ENCODE measurements at regions not wholly inside any gene's neighbourhood (a gene's known extent, or its start where the extent isn't known, plus 50 kb on each side); places are given as distances from the start of the nearest gene placed in this dataset.
"Not testable (repeated sequence)": the region's sequence is repeated elsewhere in the genome, so short reads cannot be mapped to it uniquely, and the experiment has no call there.

- no peak for DNase-seq
These were observed 762.1 kb upstream of the MIR17HG start for GRCh38 chr13:90585392-90585791.

- DNase-seq = no peak
These were observed 756.1 kb upstream of the MIR17HG start for GRCh38 chr13:90591260-90591926.

- no peak for DNase-seq
These were observed 755.6 kb upstream of the MIR17HG start for GRCh38 chr13:90591927-90592268.

- DNase-seq = no peak
These were observed 754.5 kb upstream of the MIR17HG start for GRCh38 chr13:90592943-90593342.

- DNase-seq = no peak
These were observed 752.8 kb upstream of the MIR17HG start for GRCh38 chr13:90594681-90595080.

GRCh38 chr13:90605664-90606063 lies 741.8 kb upstream of the MIR17HG start:
- DNase-seq = no peak

GRCh38 chr13:90606921-90607320 lies 740.6 kb upstream of the MIR17HG start:
- not testable (repeated sequence) for DNase-seq

- DNase-seq = no peak
These were observed 735.1 kb upstream of the MIR17HG start for GRCh38 chr13:90612391-90612790.

GRCh38 chr13:90613076-90613795 lies 734.3 kb upstream of the MIR17HG start:
- no peak for DNase-seq

GRCh38 chr13:90615236-90615635 lies 732.3 kb upstream of the MIR17HG start:
- DNase-seq = no peak

GRCh38 chr13:90615767-90616166 lies 731.7 kb upstream of the MIR17HG start:
- no peak for DNase-seq

- DNase-seq = no peak
These were observed 729.4 kb upstream of the MIR17HG start for GRCh38 chr13:90618133-90618532.

GRCh38 chr13:90622541-90622940 lies 724.9 kb upstream of the MIR17HG start:
- no peak for DNase-seq

GRCh38 chr13:90623318-90624011 lies 724.0 kb upstream of the MIR17HG start:
- DNase-seq = no peak

GRCh38 chr13:90627813-90628212 lies 719.7 kb upstream of the MIR17HG start:
- DNase-seq = no peak

- no peak for DNase-seq
These were observed 719.0 kb upstream of the MIR17HG start for GRCh38 chr13:90628471-90628870.

- DNase-seq = no peak
These were observed 716.8 kb upstream of the MIR17HG start for GRCh38 chr13:90630716-90631115.

- no peak for DNase-seq
These were observed 715.3 kb upstream of the MIR17HG start for GRCh38 chr13:90632184-90632583.

GRCh38 chr13:90633849-90634248 lies 713.6 kb upstream of the MIR17HG start:
- DNase-seq = no peak

GRCh38 chr13:90640976-90641375 lies 706.5 kb upstream of the MIR17HG start:
- DNase-seq = no peak

- DNase-seq = no peak
These were observed 705.6 kb upstream of the MIR17HG start for GRCh38 chr13:90641884-90642283.

GRCh38 chr13:90645582-90645981 lies 701.9 kb upstream of the MIR17HG start:
- no peak for DNase-seq

GRCh38 chr13:90648497-90648896 lies 699.0 kb upstream of the MIR17HG start:
- no peak for DNase-seq

GRCh38 chr13:90652036-90652435 lies 695.5 kb upstream of the MIR17HG start:
- DNase-seq = no peak
